ENCODE measurements at regions not wholly inside any gene's neighbourhood (a gene's known extent, or its start where the extent isn't known, plus 50 kb on each side); places are given as distances from the start of the nearest gene placed in this dataset.

DNA sequence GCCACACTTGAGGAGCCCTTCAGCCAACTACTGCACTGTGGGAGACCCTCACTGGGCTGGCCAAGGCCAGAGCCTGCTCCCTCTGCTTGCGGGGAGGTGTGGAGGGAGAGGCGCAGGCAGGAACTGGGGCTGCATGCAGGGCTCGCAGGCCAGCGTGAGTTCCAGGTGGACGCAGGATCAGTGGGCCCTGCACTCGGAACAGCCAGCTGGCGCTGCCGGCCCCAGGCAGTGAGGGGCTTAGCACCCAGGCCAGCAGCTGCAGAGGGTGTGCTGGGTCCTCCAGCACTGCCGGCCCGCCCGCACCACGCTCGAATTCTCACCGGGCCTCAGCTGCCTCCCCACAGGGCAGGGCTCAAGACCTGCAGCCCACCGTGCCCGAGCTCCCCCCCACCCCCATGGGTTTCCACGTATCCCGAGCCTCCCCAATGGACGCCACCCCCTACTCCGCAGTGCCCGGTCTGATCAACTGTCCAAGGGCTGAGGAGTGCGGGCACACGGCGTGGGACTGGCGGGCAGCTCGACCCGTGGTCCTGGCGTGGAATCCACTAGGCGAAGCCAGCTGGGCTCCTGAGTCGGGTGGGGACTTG lies 1293.8 kb upstream of the PCDH9 start:
- Histone ChIP-seq H3K9me3 (ENCODE audit: low read length) (no peaks in the 10 kb centered on the region), H3K4me1 (ENCODE audit: insufficient read depth, low read length) (no peaks in the 10 kb centered on the region), H3F3A (ENCODE audit: low read length, unreplicated experiment) (no peaks in the 10 kb centered on the region), H2AFZ (ENCODE audit: low read length) (no peak overlapping the region), H3K36me3 (ENCODE audit: low read depth, low read length) (no peaks in the 10 kb centered on the region), H3K9me2 (replicated peaks; ENCODE audit: low read length) (no peaks in the 10 kb centered on the region), H3K4me2 (ENCODE audit: low read length) (no peak overlapping the region), H4K20me1 (ENCODE audit: low read length) (no peaks in the 10 kb centered on the region), H3K9ac (ENCODE audit: low read length) (no peak overlapping the region), H3K4me3 (ENCODE audit: low read length) (no peak overlapping the region), H3K27me3 (ENCODE audit: low read length) (no peaks in the 10 kb centered on the region), H3K27ac (ENCODE audit: low read length) (no peak overlapping the region), H3K79me2 (ENCODE audit: low read length) (no peaks in the 10 kb centered on the region)
- no peak for DNase-seq
- BruUV-seq (replicated peaks) = no TSS peak
- ChIA-PET POLR2A (ENCODE audit: unreplicated experiment) (no interaction called here), CTCF (no interaction called here)
- TF ChIP-seq EZH2 (IDR thresholded peaks at IDR 0.05; ENCODE audit: low read length, unreplicated experiment) (no peak), EZH2phosphoT487 (IDR thresholded peaks at IDR 0.05; ENCODE audit: borderline replicate concordance, low read length) (no peak)
- TF ChIP-seq, protein P1, sequence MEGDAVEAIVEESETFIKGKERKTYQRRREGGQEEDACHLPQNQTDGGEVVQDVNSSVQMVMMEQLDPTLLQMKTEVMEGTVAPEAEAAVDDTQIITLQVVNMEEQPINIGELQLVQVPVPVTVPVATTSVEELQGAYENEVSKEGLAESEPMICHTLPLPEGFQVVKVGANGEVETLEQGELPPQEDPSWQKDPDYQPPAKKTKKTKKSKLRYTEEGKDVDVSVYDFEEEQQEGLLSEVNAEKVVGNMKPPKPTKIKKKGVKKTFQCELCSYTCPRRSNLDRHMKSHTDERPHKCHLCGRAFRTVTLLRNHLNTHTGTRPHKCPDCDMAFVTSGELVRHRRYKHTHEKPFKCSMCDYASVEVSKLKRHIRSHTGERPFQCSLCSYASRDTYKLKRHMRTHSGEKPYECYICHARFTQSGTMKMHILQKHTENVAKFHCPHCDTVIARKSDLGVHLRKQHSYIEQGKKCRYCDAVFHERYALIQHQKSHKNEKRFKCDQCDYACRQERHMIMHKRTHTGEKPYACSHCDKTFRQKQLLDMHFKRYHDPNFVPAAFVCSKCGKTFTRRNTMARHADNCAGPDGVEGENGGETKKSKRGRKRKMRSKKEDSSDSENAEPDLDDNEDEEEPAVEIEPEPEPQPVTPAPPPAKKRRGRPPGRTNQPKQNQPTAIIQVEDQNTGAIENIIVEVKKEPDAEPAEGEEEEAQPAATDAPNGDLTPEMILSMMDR (conservative IDR thresholded peaks at IDR 0.05; ENCODE audit: low read depth, low read length) = no peak
- intact Hi-C loops (cut with micrococcal nuclease) = no loop called here
- ATAC-seq = no peak

DNA sequence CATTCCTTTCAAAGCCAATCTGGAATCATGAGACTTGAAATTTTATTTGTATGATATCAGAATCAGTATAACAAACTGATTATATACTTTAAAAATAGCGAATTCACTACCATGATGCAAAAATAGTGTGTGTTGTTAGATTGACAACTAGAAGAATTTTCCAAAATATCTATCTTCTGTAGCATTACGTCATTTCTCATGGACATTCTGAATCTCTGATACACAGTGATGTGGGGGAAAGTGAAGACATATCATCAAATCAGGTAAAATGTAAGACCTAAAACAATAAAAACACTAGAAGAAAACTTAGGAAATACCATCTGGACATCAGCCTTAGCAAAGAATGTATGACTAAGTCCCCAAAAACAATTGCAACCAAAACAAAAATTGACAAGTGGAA lies 1292.0 kb upstream of the PCDH9 start:
- H3K4me3 ChIP-seq (ENCODE audit: low read length) = no peak overlapping the region
- H3K4me1 ChIP-seq (ENCODE audit: insufficient read depth, low read length) = no peaks in the 10 kb centered on the region
- ChIA-PET POLR2A (ENCODE audit: unreplicated experiment) (no interaction called here), CTCF (no interaction called here)
- no peak overlapping the region for H3K4me2 ChIP-seq (ENCODE audit: low read length)
- TF ChIP-seq EZH2phosphoT487 (IDR thresholded peaks at IDR 0.05; ENCODE audit: borderline replicate concordance, low read length) (no peak), EZH2 (IDR thresholded peaks at IDR 0.05; ENCODE audit: low read length, unreplicated experiment) (no peak)
- TF ChIP-seq, protein P1 (conservative IDR thresholded peaks at IDR 0.05; ENCODE audit: low read depth, low read length) = no peak
- DNase-seq = no peak
- H2AFZ ChIP-seq (ENCODE audit: low read length) = no peak overlapping the region
- H3K79me2 ChIP-seq (ENCODE audit: low read length) = no peaks in the 10 kb centered on the region
- intact Hi-C loops (cut with micrococcal nuclease) = no loop called here
- no peaks in the 10 kb centered on the region for H3K27me3 ChIP-seq (ENCODE audit: low read length)
- H3K9ac ChIP-seq (ENCODE audit: low read length) = no peak overlapping the region
- no peaks in the 10 kb centered on the region for H3K9me3 ChIP-seq (ENCODE audit: low read length)
- no peaks in the 10 kb centered on the region for H3K9me2 ChIP-seq (replicated peaks; ENCODE audit: low read length)
- no peaks in the 10 kb centered on the region for H3F3A ChIP-seq (ENCODE audit: low read length, unreplicated experiment)
- no peaks in the 10 kb centered on the region for H4K20me1 ChIP-seq (ENCODE audit: low read length)
- no TSS peak for BruUV-seq (replicated peaks)
- H3K27ac ChIP-seq (ENCODE audit: low read length) = no peak overlapping the region
- no peak for ATAC-seq
- H3K36me3 ChIP-seq (ENCODE audit: low read depth, low read length) = no peaks in the 10 kb centered on the region

- Histone ChIP-seq H3K27ac (ENCODE audit: low read length) (no peak overlapping the region), H4K20me1 (ENCODE audit: low read length) (no peaks in the 10 kb centered on the region), H3K9me2 (replicated peaks; ENCODE audit: low read length) (no peaks in the 10 kb centered on the region), H3K9me3 (ENCODE audit: low read length) (no peaks in the 10 kb centered on the region), H3K36me3 (ENCODE audit: low read depth, low read length) (no peaks in the 10 kb centered on the region), H3K9ac (ENCODE audit: low read length) (no peak overlapping the region), H3K4me3 (ENCODE audit: low read length) (no peak overlapping the region), H3K4me1 (ENCODE audit: insufficient read depth, low read length) (no peaks in the 10 kb centered on the region), H3K4me2 (ENCODE audit: low read length) (no peak overlapping the region), H3K79me2 (ENCODE audit: low read length) (no peaks in the 10 kb centered on the region), H3K27me3 (ENCODE audit: low read length) (no peaks in the 10 kb centered on the region), H2AFZ (ENCODE audit: low read length) (no peak overlapping the region), H3F3A (ENCODE audit: low read length, unreplicated experiment) (no peaks in the 10 kb centered on the region)
- POLR2A ChIA-PET (ENCODE audit: unreplicated experiment) = no interaction called here
- TF ChIP-seq EZH2 (IDR thresholded peaks at IDR 0.05; ENCODE audit: low read length, unreplicated experiment) (no peak), EZH2phosphoT487 (IDR thresholded peaks at IDR 0.05; ENCODE audit: borderline replicate concordance, low read length) (no peak)
- TF ChIP-seq, protein P1 (conservative IDR thresholded peaks at IDR 0.05; ENCODE audit: low read depth, low read length) = no peak
- intact Hi-C loops (cut with micrococcal nuclease) = loop anchor here (10.0 kb wide), 1 partner anchor 205 kb away; no protein-coding TSS in a partner anchor
- CTCF ChIA-PET = interaction anchor here (0.6 kb wide), 1 partner anchor 325 kb away, joined by 3 read pairs; no protein-coding TSS in a partner anchor
- DNase-seq = peak; percentile 43
- no TSS peak for BruUV-seq (replicated peaks)
- peak; percentile 68 for ATAC-seq
Measured at GRCh38 chr13:68509734-68510621, 1279.8 kb upstream of the PCDH9 start.

All from PC-3 (cell line).